GM12878 (cell line): ENCODE measurements at regions not wholly inside any gene's neighbourhood (a gene's known extent, or its start where the extent isn't known, plus 50 kb on each side); places are given as distances from the start of the nearest gene placed in this dataset.

Experiments
- ATAC-seq: fragments of 200-7000 bp; cut with Tn5 transposase; 3 replicates; pipeline ENCODE4 v1.9.1; 2020; ENCODE audit warnings: mild to moderate bottlenecking, moderate library complexity
- BruUV-seq: library from RNA; stranded (reverse); fragments of 400-500 nt; replicated peaks from 2 replicates; lab custom pipeline; 2021; lab: Mats Ljungman, UMichigan
- CTCF ChIA-PET: fragments of 300-600 bp; sonication (Branson Sonifier 250); formaldehyde crosslinking; extraction: SDS; loops from one replicate; lab custom pipeline; 2021; ENCODE audit warnings: inconsistent platforms; lab: Yijun Ruan, JAX
- POLR2A ChIA-PET: fragments of 350-600 bp; formaldehyde crosslinking; extraction: SDS; loops from one replicate; lab custom pipeline; 2021; ENCODE audit warnings: inconsistent platforms; lab: Charles Lee
- RAD21 ChIA-PET: fragments of 300-600 bp; sonication (Branson Sonifier 250); formaldehyde crosslinking; loops from one replicate; lab custom pipeline; 2023; ENCODE audit warnings: antibody characterized with exemption; ENCODE audit not compliant: unreplicated experiment; lab: Charles Lee
- SMC1A ChIA-PET: fragments of 300-600 bp; sonication (Branson Sonifier 250); formaldehyde crosslinking; loops from one replicate; lab custom pipeline; 2023; ENCODE audit not compliant: unreplicated experiment, uncharacterized antibody; lab: Charles Lee
- DNase-seq: peaks from one replicate; pipeline ENCODE4 v3.0.0-alpha.2; 2011; ENCODE audit warnings: low read depth, low spot score
- FAIRE-seq: peaks from 3 replicates; lab custom pipeline; 2011; peaks lifted over from hg19 to GRCh38; lab: Jason Lieb, UNC
- H2AFZ ChIP-seq: 2 replicates; pipeline ENCODE4 v1.6.0; 2011; ENCODE audit warnings: low read depth, low read length, control low read depth; ENCODE audit not compliant: control insufficient read depth
- H3K27ac ChIP-seq: 2 replicates; pipeline ENCODE4 v1.5.1; 2011; ENCODE audit warnings: control low read depth; ENCODE audit not compliant: control insufficient read depth, insufficient read depth
- H3K27me3 ChIP-seq, 2 experiments: replicated peaks in 1 of 2; 2 replicates each; pipeline versions ENCODE4 v1.6.0 to v1.6.1; 2011; ENCODE audit warnings: low read length in 1 of 2; ENCODE audit not compliant: control insufficient read depth in 2 of 2, insufficient read depth in 2 of 2
- H3K36me3 ChIP-seq, 2 experiments: 2 replicates each; pipeline ENCODE4 v1.5.1; 2011; ENCODE audit warnings: low read length in 1 of 2; ENCODE audit not compliant: control insufficient read depth in 2 of 2, insufficient read depth in 2 of 2
- H3K4me1 ChIP-seq: 2 replicates; pipeline ENCODE4 v1.6.1; 2011; ENCODE audit warnings: mild to moderate bottlenecking, low read length, moderate library complexity, mixed read lengths; ENCODE audit not compliant: control insufficient read depth, insufficient read depth
- H3K4me2 ChIP-seq: 2 replicates; pipeline ENCODE4 v1.6.0; 2011; ENCODE audit warnings: control low read depth; ENCODE audit not compliant: control insufficient read depth, insufficient read depth
- H3K4me3 ChIP-seq: fragments of 200-600 bp; sonication (generic); 2 replicates; pipeline ENCODE4 v1.5.1; 2016
- H3K79me2 ChIP-seq: 2 replicates; pipeline ENCODE4 v1.6.0; 2011; ENCODE audit warnings: low read length; ENCODE audit not compliant: control insufficient read depth, insufficient read depth
- H3K9ac ChIP-seq: 2 replicates; pipeline ENCODE4 v1.8.0; 2011; ENCODE audit warnings: low read length, control low read depth, mixed read lengths; ENCODE audit not compliant: control insufficient read depth, insufficient read depth
- H3K9me3 ChIP-seq: replicated peaks from 3 replicates; pipeline ENCODE4 v1.5.1; 2011; ENCODE audit warnings: mild to moderate bottlenecking, low read length; ENCODE audit not compliant: control insufficient read depth, insufficient read depth
- H4K20me1 ChIP-seq: 2 replicates; pipeline ENCODE4 v1.6.0; 2011; ENCODE audit not compliant: control insufficient read depth, insufficient read depth
- FOXM1 ChIP-seq: IDR thresholded peaks from 2 replicates; pipeline ENCODE4 v1.6.1; 2012; ENCODE audit warnings: low read depth, mild to moderate bottlenecking, inconsistent platforms, low read length, moderate library complexity
- KLF5 ChIP-seq: fragments of 450-650 bp; IDR thresholded peaks from 2 replicates; pipeline ENCODE4 v1.6.1; 2014; ENCODE audit warnings: mild to moderate bottlenecking; ENCODE audit not compliant: partially characterized antibody
- NR2C1 ChIP-seq: fragments of 450-650 bp; IDR thresholded peaks from 2 replicates; pipeline ENCODE4 v1.6.1; 2017; ENCODE audit warnings: antibody characterized with exemption, mild to moderate bottlenecking, moderate library complexity
- WGBS: methylation state at CpG from one replicate; pipeline ENCODE4 v1.1.6; 2016; ENCODE audit warnings: low lambda C conversion rate; ENCODE audit not compliant: insufficient replicate concordance, insufficient coverage; ENCODE audit errors: missing lambda C conversion rate; 5-methylcytosine and 5-hydroxymethylcytosine counted together
- in situ Hi-C: fragments of 300-500 bp; cut with MboI; formaldehyde crosslinking; loops from 9 replicates; pipeline ENCODE4 v1.14.3; 2018; ENCODE audit warnings: mixed read lengths
- intact Hi-C: fragments of 100-400 bp; cut with micrococcal nuclease; formaldehyde crosslinking; loops from one replicate; pipeline ENCODE4 v1.14.2; 2022; ENCODE audit not compliant: unreplicated experiment
- TF ChIP-seq, protein P1 (sequence below): fragments of 450-650 bp; formaldehyde crosslinking; IDR thresholded peaks from 2 replicates; pipeline ENCODE4 v1.4.0; 2022; ENCODE audit warnings: mild to moderate bottlenecking, moderate library complexity

DNA sequence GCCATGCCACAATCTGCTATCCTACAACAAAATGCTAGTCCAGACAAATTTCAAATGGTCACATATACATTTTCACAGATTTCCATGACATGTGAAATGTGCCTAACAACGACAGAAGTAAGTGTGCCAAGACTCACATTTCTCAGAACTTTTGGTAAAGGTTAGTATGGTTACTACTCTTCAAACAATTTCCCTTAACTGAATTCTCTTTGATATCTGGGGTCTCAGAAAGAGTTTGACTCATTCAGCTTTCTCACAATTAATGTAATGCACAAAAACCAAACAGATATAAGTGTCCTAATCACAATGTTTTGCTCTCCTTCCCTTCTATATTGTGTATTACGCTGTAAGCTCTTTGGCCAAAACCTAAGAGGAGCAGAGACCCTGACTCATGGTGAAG lies 122.4 kb upstream of the LEF1 start:
- TF ChIP-seq NR2C1, result no peak
- TF ChIP-seq, protein P1, sequence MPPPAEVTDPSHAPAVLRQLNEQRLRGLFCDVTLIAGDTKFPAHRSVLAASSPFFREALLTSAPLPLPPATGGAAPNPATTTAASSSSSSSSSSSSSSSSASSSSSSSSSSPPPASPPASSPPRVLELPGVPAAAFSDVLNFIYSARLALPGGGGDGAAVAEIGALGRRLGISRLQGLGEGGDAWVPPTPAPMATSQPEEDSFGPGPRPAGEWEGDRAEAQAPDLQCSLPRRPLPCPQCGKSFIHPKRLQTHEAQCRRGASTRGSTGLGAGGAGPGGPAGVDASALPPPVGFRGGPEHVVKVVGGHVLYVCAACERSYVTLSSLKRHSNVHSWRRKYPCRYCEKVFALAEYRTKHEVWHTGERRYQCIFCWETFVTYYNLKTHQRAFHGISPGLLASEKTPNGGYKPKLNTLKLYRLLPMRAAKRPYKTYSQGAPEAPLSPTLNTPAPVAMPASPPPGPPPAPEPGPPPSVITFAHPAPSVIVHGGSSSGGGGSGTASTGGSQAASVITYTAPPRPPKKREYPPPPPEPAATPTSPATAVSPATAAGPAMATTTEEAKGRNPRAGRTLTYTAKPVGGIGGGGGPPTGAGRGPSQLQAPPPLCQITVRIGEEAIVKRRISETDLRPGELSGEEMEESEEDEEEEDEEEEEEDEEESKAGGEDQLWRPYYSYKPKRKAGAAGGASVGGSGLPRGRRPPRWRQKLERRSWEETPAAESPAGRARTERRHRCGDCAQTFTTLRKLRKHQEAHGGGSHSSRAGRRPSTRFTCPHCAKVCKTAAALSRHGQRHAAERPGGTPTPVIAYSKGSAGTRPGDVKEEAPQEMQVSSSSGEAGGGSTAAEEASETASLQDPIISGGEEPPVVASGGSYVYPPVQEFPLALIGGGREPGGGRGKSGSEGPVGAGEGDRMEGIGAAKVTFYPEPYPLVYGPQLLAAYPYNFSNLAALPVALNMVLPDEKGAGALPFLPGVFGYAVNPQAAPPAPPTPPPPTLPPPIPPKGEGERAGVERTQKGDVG, result no peak
- TF ChIP-seq FOXM1, result no peak
- no peak for TF ChIP-seq KLF5
- RAD21 ChIA-PET, result no interaction called here
- Histone ChIP-seq H3K9me3 (no peaks in the 10 kb centered on the region), H4K20me1 (no peaks in the 10 kb centered on the region), H3K4me2 (no peak overlapping the region), H3K36me3 (no peaks in the 10 kb centered on the region), H2AFZ (no peak overlapping the region), H3K27ac (no peak overlapping the region), H3K4me1 (no peaks in the 10 kb centered on the region), H3K79me2 (no peaks in the 10 kb centered on the region), H3K9ac (no peak overlapping the region), H3K4me3 (no peak overlapping the region), H3K27me3 (no peaks in the 10 kb centered on the region; a peak in 1 of 4 replicates)
- no peak for ATAC-seq
- intact Hi-C loops, result no loop called here
- POLR2A ChIA-PET, result no interaction called here
- in situ Hi-C loops, result no loop called here
- no peak for DNase-seq
- FAIRE-seq, result no peak
- SMC1A ChIA-PET, result interaction anchor here (1.3 kb wide), 1 partner anchor 101 kb away, joined by 3 read pairs; no protein-coding TSS in a partner anchor
- CTCF ChIA-PET, result interaction anchor here (0.5 to 1.4 kb wide), 2 partner anchors 14 to 312 kb away, joined by 3 read pairs; no protein-coding TSS in a partner anchor
- WGBS, result 19% methylated on average over 2 of the region's 2 CpGs
- no TSS peak for BruUV-seq
